GM13976 (cell line): ENCODE measurements at regions not wholly inside any gene's neighbourhood (a gene's known extent, or its start where the extent isn't known, plus 50 kb on each side); places are given as distances from the start of the nearest gene placed in this dataset.

Experiments
- DNase-seq: peaks from one replicate; pipeline ENCODE4 v3.0.0; 2012; ENCODE audit warnings: low spot score
- CTCF ChIP-seq: IDR thresholded peaks from 2 replicates; pipeline ENCODE4 v1.5.1; 2012; ENCODE audit warnings: borderline replicate concordance, mild to moderate bottlenecking; ENCODE audit not compliant: insufficient read depth; ENCODE audit errors: extremely low read depth, missing control alignments, control extremely low read depth
- in situ Hi-C: fragments of 300-500 bp; cut with MboI; formaldehyde crosslinking; loops from one replicate; pipeline ENCODE4 v1.12.0; 2022; ENCODE audit warnings: low sequenced_read_pairs, mixed read lengths, inconsistent platforms; ENCODE audit not compliant: unreplicated experiment

DNA sequence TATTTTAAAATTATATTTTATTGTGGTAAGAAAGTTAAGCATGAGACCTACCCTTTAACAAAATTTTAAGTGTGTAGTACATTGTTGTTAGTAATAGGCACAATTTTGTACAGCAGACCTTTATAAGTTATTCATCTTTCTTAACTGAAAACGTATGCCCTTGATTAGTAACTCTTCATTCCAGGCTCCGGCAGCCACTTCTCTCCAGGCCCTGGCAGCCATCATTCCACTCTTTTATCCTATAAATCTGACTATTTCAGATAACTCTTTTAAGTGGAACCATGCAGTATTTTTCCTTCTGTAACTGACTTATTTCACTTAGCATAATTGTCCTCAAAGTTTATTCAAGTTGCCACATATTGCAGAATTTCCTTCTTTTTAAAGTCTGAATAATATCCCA, 348.2 kb downstream of the CDH11 start:
- DNase-seq: no peak
- TF ChIP-seq CTCF: no peak
- in situ Hi-C loops: no loop called here

GRCh38 chr16:64773184-64773583, 348.7 kb downstream of the CDH11 start:
- in situ Hi-C loops: no loop called here
- no peak for TF ChIP-seq CTCF
- no peak for DNase-seq

- in situ Hi-C loops: no loop called here
- no peak for DNase-seq
- TF ChIP-seq CTCF: no peak
Measured at GRCh38 chr16:64771273-64771672, 350.6 kb downstream of the CDH11 start.

DNA sequence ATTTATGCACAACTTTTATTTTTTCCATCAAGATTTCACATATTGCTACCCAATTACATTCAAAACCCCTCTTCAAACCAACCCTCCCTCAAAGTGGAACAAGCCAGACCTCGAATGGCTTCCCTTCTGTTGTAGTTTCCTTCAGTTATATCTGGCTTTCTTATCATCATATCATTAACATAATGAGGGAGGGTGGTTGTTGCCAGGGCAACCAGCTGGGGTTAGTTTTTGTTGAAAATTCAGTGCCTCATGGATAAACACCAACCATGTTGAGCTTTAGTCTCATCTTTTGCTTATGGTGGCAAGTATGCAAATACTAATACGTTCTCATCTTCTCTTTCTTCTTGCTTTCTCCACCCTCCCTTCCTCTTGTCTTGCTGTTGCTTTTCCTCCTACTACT, 359.7 kb downstream of the CDH11 start:
- no peak for TF ChIP-seq CTCF
- in situ Hi-C loops: no loop called here

GRCh38 chr16:64754279-64754678, 367.6 kb downstream of the CDH11 start:
- no peak for TF ChIP-seq CTCF
- in situ Hi-C loops: no loop called here
- no peak for DNase-seq

More for the DNA sequence above, 359.7 kb downstream of the CDH11 start:
- no peak for DNase-seq

GRCh38 chr16:64751906-64752305, 370.0 kb downstream of the CDH11 start:
- DNase-seq: no peak
- TF ChIP-seq CTCF: no peak
- in situ Hi-C loops: no loop called here

DNA sequence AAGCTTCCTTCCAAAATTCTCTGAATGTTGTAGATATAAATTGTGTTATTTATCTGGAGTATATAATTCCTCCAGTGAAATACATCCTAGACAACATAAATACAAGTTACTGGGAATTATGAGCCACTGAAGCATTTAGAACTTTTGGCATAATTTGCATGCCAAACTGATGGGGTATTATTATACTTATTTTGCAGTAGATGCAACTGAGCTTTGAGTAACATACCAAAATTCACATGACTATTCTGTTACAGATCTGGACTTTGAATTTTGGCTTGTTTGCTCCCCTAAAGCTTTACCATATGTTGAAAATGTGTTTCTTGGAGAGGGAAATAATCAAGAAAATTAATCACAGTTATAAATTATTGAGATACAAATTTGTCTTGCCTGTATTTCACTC, 372.5 kb downstream of the CDH11 start:
- DNase-seq: no peak
- in situ Hi-C loops: loop anchor here (25.0 kb wide), 1 partner anchor 112 kb away; no protein-coding TSS in a partner anchor
- TF ChIP-seq CTCF: no peak
